HG03196 (cell line): ENCODE measurements at regions not wholly inside any gene's neighbourhood (a gene's known extent, or its start where the extent isn't known, plus 50 kb on each side); places are given as distances from the start of the nearest gene placed in this dataset.
"Not testable (repeated sequence)": the region's sequence is repeated elsewhere in the genome, so short reads cannot be mapped to it uniquely, and the experiment has no call there.

Source experiments
- ATAC-seq: cut with Tn5 transposase; IDR thresholded peaks from one replicate; pipeline ENCODE4 v1.9.1; 2021; ENCODE audit not compliant: unreplicated experiment

GRCh38 chr5:1596462-1597092 is 72.8 kb upstream of the LPCAT1 start:
- ATAC-seq = not testable (repeated sequence)

GRCh38 chr5:1594357-1595106 is 70.8 kb upstream of the LPCAT1 start:
- peak; percentile 93 for ATAC-seq

- ATAC-seq = no peak
These were observed 70.2 kb upstream of the LPCAT1 start for GRCh38 chr5:1593903-1594356.

- ATAC-seq = not testable (repeated sequence)
These were observed 64.4 kb upstream of the LPCAT1 start for GRCh38 chr5:1588071-1588694.

- not testable (repeated sequence) for ATAC-seq
These were observed 59.5 kb upstream of the LPCAT1 start for GRCh38 chr5:1583081-1583875.

GRCh38 chr5:1579389-1579788 is 55.6 kb upstream of the LPCAT1 start:
- not testable (repeated sequence) for ATAC-seq

- ATAC-seq = not testable (repeated sequence)
These were observed 53.1 kb upstream of the LPCAT1 start for GRCh38 chr5:1576851-1577250.

- ATAC-seq = not testable (repeated sequence)
These were observed 52.4 kb upstream of the LPCAT1 start for GRCh38 chr5:1575991-1576714.

- ATAC-seq = not testable (repeated sequence)
These were observed 51.7 kb upstream of the LPCAT1 start for GRCh38 chr5:1575491-1575890.

- ATAC-seq = not testable (repeated sequence)
These were observed 50.2 kb upstream of the LPCAT1 start for GRCh38 chr5:1574023-1574318.

- not testable (repeated sequence) for ATAC-seq
These were observed 49.7 kb upstream of the LPCAT1 start for GRCh38 chr5:1573217-1574022.
